Mammary epithelial cell (primary cell): ENCODE measurements at regions not wholly inside any gene's neighbourhood (a gene's known extent, or its start where the extent isn't known, plus 50 kb on each side); places are given as distances from the start of the nearest gene placed in this dataset.

Source experiments
- EZH2 ChIP-seq: IDR thresholded peaks from 2 replicates; pipeline ENCODE4 v1.6.1; 2012; ENCODE audit warnings: low read length, inconsistent platforms, borderline replicate concordance
- TF ChIP-seq, protein P1 (sequence below), 2 donors: IDR thresholded peaks in 1 of 2; conservative IDR thresholded peaks in 1 of 2; 2 replicates each; pipeline ENCODE4 v1.5.1; 2011 to 2012; ENCODE audit warnings: inconsistent platforms in 2 of 2, low read length in 2 of 2, mild to moderate bottlenecking in 2 of 2, control low read depth in 1 of 2, low read depth in 1 of 2; ENCODE audit not compliant: insufficient read depth in 1 of 2; ENCODE audit errors: extremely low read depth in 1 of 2

DNA sequence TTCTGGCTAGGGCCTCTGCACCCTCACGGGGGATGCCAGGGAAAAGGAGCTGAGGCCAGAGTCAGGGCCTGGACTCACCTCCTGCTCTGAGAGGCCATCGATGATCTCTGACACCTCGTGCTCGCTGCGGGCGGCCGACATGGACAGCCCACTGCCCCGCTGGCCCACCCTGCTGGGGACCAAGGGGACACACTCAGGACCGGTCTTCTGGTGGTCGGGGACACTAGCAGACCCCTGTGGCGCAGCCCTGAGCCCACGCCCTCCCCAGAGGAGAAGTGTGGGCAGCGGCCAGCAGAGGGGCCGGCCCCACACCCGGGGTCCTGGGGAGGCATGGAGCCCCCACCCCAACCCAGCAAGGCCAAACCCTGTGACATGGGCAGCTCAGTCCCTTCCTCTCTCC, 134.6 kb downstream of the RFLNA start:
- TF ChIP-seq, protein P1, sequence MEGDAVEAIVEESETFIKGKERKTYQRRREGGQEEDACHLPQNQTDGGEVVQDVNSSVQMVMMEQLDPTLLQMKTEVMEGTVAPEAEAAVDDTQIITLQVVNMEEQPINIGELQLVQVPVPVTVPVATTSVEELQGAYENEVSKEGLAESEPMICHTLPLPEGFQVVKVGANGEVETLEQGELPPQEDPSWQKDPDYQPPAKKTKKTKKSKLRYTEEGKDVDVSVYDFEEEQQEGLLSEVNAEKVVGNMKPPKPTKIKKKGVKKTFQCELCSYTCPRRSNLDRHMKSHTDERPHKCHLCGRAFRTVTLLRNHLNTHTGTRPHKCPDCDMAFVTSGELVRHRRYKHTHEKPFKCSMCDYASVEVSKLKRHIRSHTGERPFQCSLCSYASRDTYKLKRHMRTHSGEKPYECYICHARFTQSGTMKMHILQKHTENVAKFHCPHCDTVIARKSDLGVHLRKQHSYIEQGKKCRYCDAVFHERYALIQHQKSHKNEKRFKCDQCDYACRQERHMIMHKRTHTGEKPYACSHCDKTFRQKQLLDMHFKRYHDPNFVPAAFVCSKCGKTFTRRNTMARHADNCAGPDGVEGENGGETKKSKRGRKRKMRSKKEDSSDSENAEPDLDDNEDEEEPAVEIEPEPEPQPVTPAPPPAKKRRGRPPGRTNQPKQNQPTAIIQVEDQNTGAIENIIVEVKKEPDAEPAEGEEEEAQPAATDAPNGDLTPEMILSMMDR (conservative IDR thresholded peaks at IDR 0.05 in 1 of 2, IDR thresholded peaks at IDR 0.05 in 1 of 2; ENCODE audit: extremely low read depth in 1 of 2, insufficient read depth in 1 of 2, low read depth in 1 of 2, low read length in 2 of 2), result no peak
- TF ChIP-seq EZH2, result no peak
